ENCODE measurements at regions not wholly inside any gene's neighbourhood (a gene's known extent, or its start where the extent isn't known, plus 50 kb on each side); places are given as distances from the start of the nearest gene placed in this dataset.

- no peaks in the 10 kb centered on the region for H3K27me3 ChIP-seq (ENCODE audit: control insufficient read depth, insufficient read depth, low read length, poor library complexity, severe bottlenecking)
- H3K9ac ChIP-seq (ENCODE audit: extremely low read depth, low read length, poor library complexity, severe bottlenecking): no peak overlapping the region
- no peaks in the 10 kb centered on the region for H3K4me1 ChIP-seq (ENCODE audit: control insufficient read depth, insufficient read depth, low read length)
- DNase-seq: no peak
- no peaks in the 10 kb centered on the region for H3K27me3 Mint-ChIP-seq (ENCODE audit: insufficient read depth)
- no peak overlapping the region for H3K4me3 ChIP-seq (ENCODE audit: low read length)
- WGBS, 2 experiments (ENCODE audit: insufficient coverage in 1 of 2, insufficient read length in 1 of 2): 19% methylated on average over 3 of the region's 3 CpGs; no CpG with 5 or more reads in 1 of the 2 experiments
- no peak overlapping the region for H3K4me3 Mint-ChIP-seq
- no peaks in the 10 kb centered on the region for H3K9me3 Mint-ChIP-seq
- no peak for TF ChIP-seq CTCF (conservative IDR thresholded peaks at IDR 0.05)
- no peaks in the 10 kb centered on the region for H3K4me1 Mint-ChIP-seq
- H3K27ac ChIP-seq (ENCODE audit: low read depth, low read length): no peak overlapping the region
- peaks cover 52% of the 10 kb centered on the region for H3K9me3 ChIP-seq (ENCODE audit: control insufficient read depth, low read length)
- H3K27ac Mint-ChIP-seq: no peak overlapping the region
- no peaks in the 10 kb centered on the region for H3K36me3 ChIP-seq (ENCODE audit: control insufficient read depth, insufficient read depth, low read length)
- H3K36me3 Mint-ChIP-seq (ENCODE audit: low read depth): no peaks in the 10 kb centered on the region
Measured at GRCh38 chrY:7516268-7516667, 604.7 kb upstream of the AMELY start.

GRCh38 chrY:7515812-7516211 is 604.3 kb upstream of the AMELY start:
- H3K4me3 Mint-ChIP-seq: no peak overlapping the region

GRCh38 chrY:7502896-7503295 is 591.3 kb upstream of the AMELY start:
- Histone ChIP-seq H3K27ac (ENCODE audit: low read depth, low read length) (no peak overlapping the region), H3K9me3 (ENCODE audit: control insufficient read depth, low read length) (no peaks in the 10 kb centered on the region), H3K36me3 (ENCODE audit: control insufficient read depth, insufficient read depth, low read length) (no peaks in the 10 kb centered on the region), H3K4me3 (ENCODE audit: low read length) (no peak overlapping the region), H3K27me3 (ENCODE audit: control insufficient read depth, insufficient read depth, low read length, poor library complexity, severe bottlenecking) (no peaks in the 10 kb centered on the region), H3K4me1 (ENCODE audit: control insufficient read depth, insufficient read depth, low read length) (no peaks in the 10 kb centered on the region), H3K9ac (ENCODE audit: extremely low read depth, low read length, poor library complexity, severe bottlenecking) (no peak overlapping the region)
- Mint-ChIP-seq H3K36me3 (ENCODE audit: low read depth) (no peaks in the 10 kb centered on the region), H3K27me3 (ENCODE audit: insufficient read depth) (no peaks in the 10 kb centered on the region), H3K9me3 (no peaks in the 10 kb centered on the region), H3K4me3 (no peak overlapping the region), H3K27ac (no peak overlapping the region), H3K4me1 (no peaks in the 10 kb centered on the region)
- DNase-seq: no peak
- 99% methylated on average over 5 of the region's 5 CpGs; no CpG with 5 or more reads in 1 of the 2 experiments for WGBS, 2 experiments (ENCODE audit: insufficient coverage in 1 of 2, insufficient read length in 1 of 2)
- TF ChIP-seq CTCF (conservative IDR thresholded peaks at IDR 0.05): no peak

More at GRCh38 chrY:7515812-7516211, 604.3 kb upstream of the AMELY start:
- no peak for DNase-seq
- TF ChIP-seq CTCF (conservative IDR thresholded peaks at IDR 0.05): no peak
- peaks cover 57% of the 10 kb centered on the region for H3K9me3 ChIP-seq (ENCODE audit: control insufficient read depth, low read length)
- no peak overlapping the region for H3K9ac ChIP-seq (ENCODE audit: extremely low read depth, low read length, poor library complexity, severe bottlenecking)
- Mint-ChIP-seq H3K27me3 (ENCODE audit: insufficient read depth) (no peaks in the 10 kb centered on the region), H3K9me3 (no peaks in the 10 kb centered on the region), H3K27ac (no peak overlapping the region), H3K4me1 (no peaks in the 10 kb centered on the region), H3K36me3 (ENCODE audit: low read depth) (no peaks in the 10 kb centered on the region)
- no peak overlapping the region for H3K4me3 ChIP-seq (ENCODE audit: low read length)
- H3K4me1 ChIP-seq (ENCODE audit: control insufficient read depth, insufficient read depth, low read length): no peaks in the 10 kb centered on the region
- no peaks in the 10 kb centered on the region for H3K36me3 ChIP-seq (ENCODE audit: control insufficient read depth, insufficient read depth, low read length)
- no peaks in the 10 kb centered on the region for H3K27me3 ChIP-seq (ENCODE audit: control insufficient read depth, insufficient read depth, low read length, poor library complexity, severe bottlenecking)
- 79% methylated on average over 2 of the region's 2 CpGs; no CpG with 5 or more reads in 1 of the 2 experiments for WGBS, 2 experiments (ENCODE audit: insufficient coverage in 1 of 2, insufficient read length in 1 of 2)
- no peak overlapping the region for H3K27ac ChIP-seq (ENCODE audit: low read depth, low read length)
